Tibial nerve (tissue), 4 donors: ENCODE measurements at regions not wholly inside any gene's neighbourhood (a gene's known extent, or its start where the extent isn't known, plus 50 kb on each side); places are given as distances from the start of the nearest gene placed in this dataset.

ENCODE experiments used
- DNase-seq, 2 donors: peaks; one replicate each; pipeline ENCODE4 v3.0.0-alpha.2; 2019; ENCODE audit warnings: low spot score in 2 of 2
- H3K27ac ChIP-seq, 4 donors: fragments of 200-600 bp; sonication (generic) in 3 of 4; one replicate each; pipeline ENCODE4 v1.5.1; 2017 to 2019; ENCODE audit warnings: mild to moderate bottlenecking in 1 of 4
- H3K27me3 ChIP-seq, 2 donors: fragments of 200-600 bp; sonication (generic) in 1 of 2; one replicate each; pipeline versions ENCODE4 v1.5.1 to v1.6.0; 2017 to 2019
- H3K36me3 ChIP-seq, 3 donors: fragments of 200-600 bp; sonication (generic); one replicate each; pipeline ENCODE4 v1.5.1; 2018 to 2019
- H3K4me1 ChIP-seq, 4 donors: fragments of 200-600 bp; sonication (generic) in 3 of 4; one replicate each; pipeline ENCODE4 v1.5.1; 2017 to 2019
- H3K4me3 ChIP-seq, 4 donors: fragments of 200-600 bp; sonication (generic) in 3 of 4; one replicate each; pipeline ENCODE4 v1.5.1; 2017 to 2019; ENCODE audit warnings: mild to moderate bottlenecking in 1 of 4, moderate library complexity in 1 of 4
- H3K9me3 ChIP-seq, 4 donors: fragments of 200-600 bp; sonication (generic) in 3 of 4; one replicate each; pipeline ENCODE4 v1.5.1; 2017 to 2019
- CTCF ChIP-seq, 5 experiments: fragments of 200-600 bp in 3 of 5; fragments of 450-650 bp in 2 of 5; sonication (generic) in 3 of 5; IDR thresholded peaks; one replicate each; pipeline ENCODE4 v1.5.1; 2016 to 2019; ENCODE audit warnings: antibody characterized with exemption in 5 of 5, mild to moderate bottlenecking in 3 of 5, moderate library complexity in 2 of 5
- EP300 ChIP-seq, 2 donors: sonication (generic); formaldehyde crosslinking; IDR thresholded peaks; one replicate each; pipeline ENCODE4 v1.6.1; 2017; ENCODE audit warnings: antibody characterized with exemption in 2 of 2, mild to moderate bottlenecking in 1 of 2
- POLR2A ChIP-seq, 2 donors: fragments of 450-650 bp; IDR thresholded peaks; one replicate each; pipeline ENCODE4 v1.6.1; 2017; ENCODE audit warnings: antibody characterized with exemption in 2 of 2, mild to moderate bottlenecking in 2 of 2, moderate library complexity in 2 of 2
- WGBS, 2 donors: methylation state at CpG; one replicate each; pipeline ENCODE4 v1.1.5; 2018; 5-methylcytosine and 5-hydroxymethylcytosine counted together

DNA sequence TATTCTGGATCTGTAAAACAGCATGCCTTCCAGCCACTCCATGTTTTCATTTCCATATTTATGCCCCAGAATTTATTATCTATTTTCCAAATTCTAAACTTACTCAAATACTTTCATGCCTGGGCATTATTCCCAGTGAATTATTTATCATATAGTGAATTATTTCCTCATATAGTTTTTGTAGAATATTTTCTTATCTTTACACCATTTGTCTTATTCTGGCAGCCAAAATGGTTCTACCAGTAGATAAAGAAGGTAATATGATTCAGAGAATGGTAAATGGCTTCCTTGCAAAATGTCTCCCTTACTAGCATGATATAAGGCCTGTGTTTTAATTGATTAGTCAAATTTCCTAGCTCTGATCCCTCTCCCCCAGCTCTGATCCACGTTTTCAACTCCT is 305.8 kb downstream of the SPRY2 start:
- no peak overlapping the region for H3K4me3 ChIP-seq
- H3K27me3 ChIP-seq, result no peaks in the 10 kb centered on the region
- WGBS, 2 donors, result 80 to 85% methylated on average over 1 of the region's 1 CpG
- H3K36me3 ChIP-seq, result no peaks in the 10 kb centered on the region
- H3K27ac ChIP-seq, result no peak overlapping the region
- peaks cover 0 to 25% (median 9%) of the 10 kb centered on the region in 4 donors for H3K4me1 ChIP-seq
- DNase-seq, result no peak
- H3K9me3 ChIP-seq, result no peaks in the 10 kb centered on the region
- TF ChIP-seq CTCF (IDR thresholded peaks at IDR 0.05), result no peak
- no peak for TF ChIP-seq EP300 (IDR thresholded peaks at IDR 0.05)
- TF ChIP-seq POLR2A (IDR thresholded peaks at IDR 0.05), result no peak

GRCh38 chr13:80033951-80034350 is 307.0 kb downstream of the SPRY2 start:
- Histone ChIP-seq H3K4me1 (peaks cover 0 to 23% (median 9%) of the 10 kb centered on the region in 4 donors), H3K27me3 (no peaks in the 10 kb centered on the region), H3K9me3 (no peaks in the 10 kb centered on the region), H3K4me3 (no peak overlapping the region), H3K27ac (no peak overlapping the region), H3K36me3 (no peaks in the 10 kb centered on the region)
- TF ChIP-seq POLR2A (IDR thresholded peaks at IDR 0.05), result no peak
- no peak for TF ChIP-seq CTCF (IDR thresholded peaks at IDR 0.05)
- no peak for TF ChIP-seq EP300 (IDR thresholded peaks at IDR 0.05)
- DNase-seq, result no peak
- WGBS, 2 donors, result 85 to 97% methylated on average over 2 of the region's 2 CpGs

GRCh38 chr13:80033286-80033685 is 307.6 kb downstream of the SPRY2 start:
- H3K36me3 ChIP-seq, result no peaks in the 10 kb centered on the region

GRCh38 chr13:80030491-80030890 is 310.4 kb downstream of the SPRY2 start:
- no peaks in the 10 kb centered on the region for H3K9me3 ChIP-seq
- no peaks in the 10 kb centered on the region for H3K36me3 ChIP-seq
- peak overlapping the region in 1 of 4 donors; percentile 23 for H3K27ac ChIP-seq
- DNase-seq, result no peak
- H3K4me1 ChIP-seq, result peaks cover 0 to 6% (median 0%) of the 10 kb centered on the region in 4 donors
- WGBS, 2 donors, result 33 to 42% methylated on average over 3 of the region's 3 CpGs
- TF ChIP-seq EP300 (IDR thresholded peaks at IDR 0.05) (no peak), CTCF (IDR thresholded peaks at IDR 0.05) (peak in 1 of 5 experiments; percentile 26)
- H3K4me3 ChIP-seq, result no peak overlapping the region
- no peaks in the 10 kb centered on the region for H3K27me3 ChIP-seq

More at GRCh38 chr13:80033286-80033685, 307.6 kb downstream of the SPRY2 start:
- no peaks in the 10 kb centered on the region for H3K9me3 ChIP-seq
- DNase-seq, result no peak
- peaks cover 0 to 23% (median 9%) of the 10 kb centered on the region in 4 donors for H3K4me1 ChIP-seq
- 68 to 77% methylated on average over 1 of the region's 1 CpG for WGBS, 2 donors
- TF ChIP-seq POLR2A (IDR thresholded peaks at IDR 0.05) (no peak), EP300 (IDR thresholded peaks at IDR 0.05) (no peak), CTCF (IDR thresholded peaks at IDR 0.05) (no peak)
- H3K4me3 ChIP-seq, result no peak overlapping the region
- no peak overlapping the region for H3K27ac ChIP-seq
- H3K27me3 ChIP-seq, result no peaks in the 10 kb centered on the region

GRCh38 chr13:80029170-80029569 is 311.8 kb downstream of the SPRY2 start:
- WGBS, 2 donors, result 93% methylated on average over 2 of the region's 2 CpGs
- no peak overlapping the region for H3K4me3 ChIP-seq
- H3K4me1 ChIP-seq, result peaks cover 0 to 6% (median 0%) of the 10 kb centered on the region in 4 donors
- DNase-seq, result no peak
- H3K27me3 ChIP-seq, result no peaks in the 10 kb centered on the region
- no peak overlapping the region for H3K27ac ChIP-seq
- no peak for TF ChIP-seq POLR2A (IDR thresholded peaks at IDR 0.05)
- no peak for TF ChIP-seq EP300 (IDR thresholded peaks at IDR 0.05)
- TF ChIP-seq CTCF (IDR thresholded peaks at IDR 0.05), result no peak
- H3K9me3 ChIP-seq, result no peaks in the 10 kb centered on the region
- H3K36me3 ChIP-seq, result no peaks in the 10 kb centered on the region
